ENCODE measurements at regions not wholly inside any gene's neighbourhood (a gene's known extent, or its start where the extent isn't known, plus 50 kb on each side); places are given as distances from the start of the nearest gene placed in this dataset.
A peak's percentile ranks its signal among the peaks of the same experiment; 100 is the strongest.

GRCh38 chr14:51546099-51546498 is 105.6 kb upstream of the FRMD6 start:
- no peak for DNase-seq (ENCODE audit: low read depth)

- DNase-seq (ENCODE audit: low read depth), result peak; percentile 59
These were observed 105.0 kb upstream of the FRMD6 start for GRCh38 chr14:51546603-51547258.

- peak; percentile 99 for DNase-seq (ENCODE audit: low read depth)
These were observed 104.5 kb upstream of the FRMD6 start for GRCh38 chr14:51547260-51547659.

GRCh38 chr14:51547701-51548100 is 104.0 kb upstream of the FRMD6 start:
- DNase-seq (ENCODE audit: low read depth), result no peak

- no peak for DNase-seq (ENCODE audit: low read depth)
These were observed 103.5 kb upstream of the FRMD6 start for GRCh38 chr14:51548187-51548586.

- no peak for DNase-seq (ENCODE audit: low read depth)
These were observed 101.1 kb upstream of the FRMD6 start for GRCh38 chr14:51550636-51551035.

- DNase-seq (ENCODE audit: low read depth), result no peak
These were observed 99.4 kb upstream of the FRMD6 start for GRCh38 chr14:51552275-51552674.

GRCh38 chr14:51552768-51553404 is 98.8 kb upstream of the FRMD6 start:
- peak; percentile 36 for DNase-seq (ENCODE audit: low read depth)

GRCh38 chr14:51554339-51554920 is 97.3 kb upstream of the FRMD6 start:
- DNase-seq (ENCODE audit: low read depth), result peak; percentile 99

- peak; percentile 84 for DNase-seq (ENCODE audit: low read depth)
These were observed 96.8 kb upstream of the FRMD6 start for GRCh38 chr14:51554953-51555352.

GRCh38 chr14:51561141-51561540 is 90.6 kb upstream of the FRMD6 start:
- no peak for DNase-seq (ENCODE audit: low read depth)

GRCh38 chr14:51562816-51563215 is 88.9 kb upstream of the FRMD6 start:
- DNase-seq (ENCODE audit: low read depth), result peak; percentile 93

GRCh38 chr14:51563560-51563959 is 88.2 kb upstream of the FRMD6 start:
- DNase-seq (ENCODE audit: low read depth), result peak; percentile 40

GRCh38 chr14:51564460-51564859 is 87.2 kb upstream of the FRMD6 start:
- no peak for DNase-seq (ENCODE audit: low read depth)

- no peak for DNase-seq (ENCODE audit: low read depth)
These were observed 86.6 kb upstream of the FRMD6 start for GRCh38 chr14:51564986-51565604.

GRCh38 chr14:51566831-51567582 is 84.7 kb upstream of the FRMD6 start:
- DNase-seq (ENCODE audit: low read depth), result no peak

GRCh38 chr14:51568366-51568765 is 83.3 kb upstream of the FRMD6 start:
- DNase-seq (ENCODE audit: low read depth), result no peak

- no peak for DNase-seq (ENCODE audit: low read depth)
These were observed 78.1 kb upstream of the FRMD6 start for GRCh38 chr14:51573607-51574006.

GRCh38 chr14:51574009-51574408 is 77.7 kb upstream of the FRMD6 start:
- no peak for DNase-seq (ENCODE audit: low read depth)

GRCh38 chr14:51575349-51576116 is 76.2 kb upstream of the FRMD6 start:
- DNase-seq (ENCODE audit: low read depth), result no peak

- DNase-seq (ENCODE audit: low read depth), result peak; percentile 67
These were observed 75.6 kb upstream of the FRMD6 start for GRCh38 chr14:51576117-51576430.

- peak; percentile 49 for DNase-seq (ENCODE audit: low read depth)
These were observed 74.8 kb upstream of the FRMD6 start for GRCh38 chr14:51576879-51577278.
